ENCODE measurements at regions not wholly inside any gene's neighbourhood (a gene's known extent, or its start where the extent isn't known, plus 50 kb on each side); places are given as distances from the start of the nearest gene placed in this dataset.

DNA sequence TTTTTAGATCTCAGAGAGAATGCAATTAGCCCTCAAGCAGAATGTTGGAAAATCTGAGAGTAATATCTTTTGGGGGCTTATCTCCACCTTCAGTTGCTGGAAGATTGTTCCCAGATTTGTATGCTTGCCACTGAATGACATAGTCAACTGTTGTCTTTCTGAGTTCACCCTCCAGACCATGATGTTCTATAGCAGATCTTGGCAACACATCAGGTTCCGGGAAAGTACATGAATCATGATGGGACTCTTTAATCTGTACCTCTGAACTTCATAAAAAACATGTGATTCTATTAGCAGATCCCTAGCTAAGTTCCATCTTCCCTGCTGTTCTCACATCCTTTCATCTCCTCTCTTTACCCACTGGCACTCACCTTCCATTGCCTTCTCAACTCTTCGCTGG, 68.9 kb downstream of the PLCE1 start (continued):
- TF ChIP-seq, protein P1, sequence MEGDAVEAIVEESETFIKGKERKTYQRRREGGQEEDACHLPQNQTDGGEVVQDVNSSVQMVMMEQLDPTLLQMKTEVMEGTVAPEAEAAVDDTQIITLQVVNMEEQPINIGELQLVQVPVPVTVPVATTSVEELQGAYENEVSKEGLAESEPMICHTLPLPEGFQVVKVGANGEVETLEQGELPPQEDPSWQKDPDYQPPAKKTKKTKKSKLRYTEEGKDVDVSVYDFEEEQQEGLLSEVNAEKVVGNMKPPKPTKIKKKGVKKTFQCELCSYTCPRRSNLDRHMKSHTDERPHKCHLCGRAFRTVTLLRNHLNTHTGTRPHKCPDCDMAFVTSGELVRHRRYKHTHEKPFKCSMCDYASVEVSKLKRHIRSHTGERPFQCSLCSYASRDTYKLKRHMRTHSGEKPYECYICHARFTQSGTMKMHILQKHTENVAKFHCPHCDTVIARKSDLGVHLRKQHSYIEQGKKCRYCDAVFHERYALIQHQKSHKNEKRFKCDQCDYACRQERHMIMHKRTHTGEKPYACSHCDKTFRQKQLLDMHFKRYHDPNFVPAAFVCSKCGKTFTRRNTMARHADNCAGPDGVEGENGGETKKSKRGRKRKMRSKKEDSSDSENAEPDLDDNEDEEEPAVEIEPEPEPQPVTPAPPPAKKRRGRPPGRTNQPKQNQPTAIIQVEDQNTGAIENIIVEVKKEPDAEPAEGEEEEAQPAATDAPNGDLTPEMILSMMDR (IDR thresholded peaks at IDR 0.05 in 2 of 3, conservative IDR thresholded peaks at IDR 0.05 in 1 of 3; ENCODE audit: borderline replicate concordance in 1 of 3, insufficient read depth in 1 of 3, low read depth in 2 of 3, low read length in 2 of 3), result no peak

DNA sequence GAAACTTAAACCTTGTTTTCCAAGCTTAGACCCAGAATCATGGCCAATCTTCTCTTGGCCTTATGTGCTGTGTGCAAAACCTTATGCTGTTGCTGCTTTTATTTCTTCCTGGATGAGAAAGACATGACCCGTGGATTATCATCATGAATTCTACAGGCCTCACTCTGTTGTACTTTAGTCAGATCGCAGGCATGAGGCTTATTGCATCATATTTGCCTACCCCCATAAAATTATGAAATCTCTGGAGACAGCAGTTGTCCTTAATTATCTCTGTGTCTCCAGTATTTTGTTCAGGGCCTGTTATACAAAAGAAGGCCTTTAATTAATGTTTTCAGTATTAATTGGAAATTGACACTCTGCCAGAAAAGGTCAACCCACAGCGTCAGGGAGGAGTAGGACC, 71.6 kb downstream of the PLCE1 start:
- TF ChIP-seq POLR2AphosphoS5 (IDR thresholded peaks at IDR 0.05; ENCODE audit: low read depth, low read length), result no peak
- no peak for TF ChIP-seq EGR1 (IDR thresholded peaks at IDR 0.05; ENCODE audit: low read depth)
- no peak for TF ChIP-seq ZFX (IDR thresholded peaks at IDR 0.05)
- TF ChIP-seq, protein P1 (IDR thresholded peaks at IDR 0.05 in 2 of 3, conservative IDR thresholded peaks at IDR 0.05 in 1 of 3; ENCODE audit: borderline replicate concordance in 1 of 3, insufficient read depth in 1 of 3, low read depth in 2 of 3, low read length in 2 of 3), result no peak
- TF ChIP-seq SRF (IDR thresholded peaks at IDR 0.05; ENCODE audit: low read depth), result no peak
- no peak for TF ChIP-seq SIN3A (IDR thresholded peaks at IDR 0.05; ENCODE audit: low read depth)
- ATAC-seq, result no peak
- DNase-seq (ENCODE audit: low read depth, low spot score), result no peak
- CTCF ChIA-PET, result no interaction called here
- H3K9ac ChIP-seq (ENCODE audit: low read length), result no peak overlapping the region
- no peaks in the 10 kb centered on the region for H3K9me2 ChIP-seq (ENCODE audit: insufficient read depth)
- no peaks in the 10 kb centered on the region for H4K20me1 ChIP-seq (ENCODE audit: insufficient read depth)
- H3K9me3 ChIP-seq (ENCODE audit: control insufficient read depth in 1 of 2, insufficient read depth in 1 of 2, low read depth in 1 of 2, low read length in 2 of 2), result no peaks in the 10 kb centered on the region
- RAD21 ChIA-PET (ENCODE audit: low non-redundant PET in 1 of 2, low total read pairs in 2 of 2, uncharacterized antibody in 2 of 2, unreplicated experiment in 2 of 2), result no interaction called here
- intact Hi-C loops (cut with micrococcal nuclease), result no loop called here
- BruUV-seq (replicated peaks), result no TSS peak
- H3K27ac ChIP-seq (ENCODE audit: low read depth, low read length), result no peak overlapping the region
- H3K4me3 ChIP-seq (replicated peaks in 1 of 2; ENCODE audit: low read depth in 1 of 2, low read length in 2 of 2), result no peak overlapping the region
- no peaks in the 10 kb centered on the region for H3K79me2 ChIP-seq (ENCODE audit: insufficient read depth, low read length)
- no peaks in the 10 kb centered on the region for H3K4me1 ChIP-seq (ENCODE audit: control insufficient read depth in 1 of 2, insufficient read depth in 2 of 2, low read length in 2 of 2)
- H3K36me3 ChIP-seq (ENCODE audit: control insufficient read depth in 1 of 2, insufficient read depth in 2 of 2, low read length in 2 of 2), result no peaks in the 10 kb centered on the region
- POLR2A ChIA-PET, result no interaction called here
- no peaks in the 10 kb centered on the region for H3K27me3 ChIP-seq (ENCODE audit: insufficient read depth, low read length)
- no peak overlapping the region for H2AFZ ChIP-seq (ENCODE audit: low read depth, low read length, poor library complexity, severe bottlenecking)
- no peak overlapping the region for H3K4me2 ChIP-seq (ENCODE audit: low read length)
